Endothelial cell of umbilical vein (primary cell): ENCODE measurements at regions not wholly inside any gene's neighbourhood (a gene's known extent, or its start where the extent isn't known, plus 50 kb on each side); places are given as distances from the start of the nearest gene placed in this dataset.

Experiments
- CTCF ChIP-seq, 2 donors: IDR thresholded peaks; 1 replicate in 1 of 2; 2 replicates in 1 of 2; pipeline ENCODE4 v1.5.1; 2011; ENCODE audit warnings: low read length in 2 of 2, mild to moderate bottlenecking in 2 of 2, moderate library complexity in 2 of 2, control low read depth in 1 of 2, inconsistent platforms in 1 of 2, low read depth in 1 of 2; ENCODE audit not compliant: insufficient read depth in 1 of 2; ENCODE audit errors: extremely low read depth in 1 of 2
- EZH2 ChIP-seq: IDR thresholded peaks from 2 replicates; pipeline ENCODE4 v1.6.1; 2012; ENCODE audit warnings: borderline replicate concordance, low read depth, mild to moderate bottlenecking, moderate library complexity, low read length, inconsistent platforms; ENCODE audit not compliant: severe bottlenecking
- GATA2 ChIP-seq: IDR thresholded peaks from 2 replicates; pipeline ENCODE4 v1.7.0; 2011; ENCODE audit warnings: low read depth, mild to moderate bottlenecking, moderate library complexity, mixed read lengths, low read length; ENCODE audit not compliant: insufficient read length, insufficient read depth
- JUN ChIP-seq: IDR thresholded peaks from 2 replicates; pipeline ENCODE4 v1.6.1; 2011; ENCODE audit warnings: borderline replicate concordance, low read depth; ENCODE audit not compliant: insufficient read length, insufficient read depth
- MYC ChIP-seq: IDR thresholded peaks from one replicate; pipeline ENCODE4 v1.6.1; 2011; ENCODE audit warnings: mild to moderate bottlenecking, low read depth, low read length
- POLR2A ChIP-seq: IDR thresholded peaks from 2 replicates; pipeline ENCODE4 v1.6.1; 2012; ENCODE audit warnings: low read depth, mild to moderate bottlenecking, control low read depth, low read length
- POLR2AphosphoS5 ChIP-seq: IDR thresholded peaks from 2 replicates; pipeline ENCODE4 v1.6.1; 2012; ENCODE audit warnings: low read depth, mild to moderate bottlenecking, control low read depth, low read length, moderate library complexity; ENCODE audit not compliant: insufficient read depth
- TF ChIP-seq, protein P1 (sequence below): IDR thresholded peaks from 2 replicates; pipeline ENCODE4 v1.6.1; 2011; ENCODE audit not compliant: insufficient read depth, insufficient read length

DNA sequence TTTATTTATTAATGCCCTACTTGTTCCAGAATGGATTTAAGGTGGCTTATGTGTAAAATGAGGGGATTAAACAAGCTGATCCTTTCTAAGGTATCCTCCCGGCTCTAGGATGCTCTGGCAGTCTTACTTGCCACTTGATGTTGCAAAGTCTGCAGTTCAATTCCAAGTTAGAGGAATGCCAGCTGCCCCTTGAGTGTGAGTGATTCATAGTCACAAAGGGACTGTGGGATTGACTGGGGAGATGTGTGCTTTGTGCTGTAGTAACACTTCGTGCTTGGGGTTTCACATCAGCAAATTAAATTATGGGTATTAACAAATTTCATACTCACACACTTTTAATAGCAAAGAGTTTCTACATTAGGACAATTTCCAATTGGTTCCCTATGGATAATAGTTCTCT is 550.8 kb upstream of the CADM1 start:
- no peak for TF ChIP-seq EZH2
- TF ChIP-seq JUN = no peak
- no peak for TF ChIP-seq CTCF (IDR thresholded peaks at IDR 0.05; ENCODE audit: extremely low read depth in 1 of 2, insufficient read depth in 1 of 2, low read depth in 1 of 2, low read length in 2 of 2)
- no peak for TF ChIP-seq POLR2A
- TF ChIP-seq MYC = no peak
- TF ChIP-seq, protein P1, sequence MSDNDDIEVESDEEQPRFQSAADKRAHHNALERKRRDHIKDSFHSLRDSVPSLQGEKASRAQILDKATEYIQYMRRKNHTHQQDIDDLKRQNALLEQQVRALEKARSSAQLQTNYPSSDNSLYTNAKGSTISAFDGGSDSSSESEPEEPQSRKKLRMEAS = no peak
- TF ChIP-seq POLR2AphosphoS5 = no peak
- no peak for TF ChIP-seq GATA2
